ENCODE measurements at regions not wholly inside any gene's neighbourhood (a gene's known extent, or its start where the extent isn't known, plus 50 kb on each side); places are given as distances from the start of the nearest gene placed in this dataset.

- TF ChIP-seq ELF1 (IDR thresholded peaks at IDR 0.05) (no peak), RCOR1 (IDR thresholded peaks at IDR 0.05; ENCODE audit: low read length) (no peak)
These were observed 176.9 kb upstream of the SLC39A10 start (continued) for GRCh38 chr2:195480121-195480520.

DNA sequence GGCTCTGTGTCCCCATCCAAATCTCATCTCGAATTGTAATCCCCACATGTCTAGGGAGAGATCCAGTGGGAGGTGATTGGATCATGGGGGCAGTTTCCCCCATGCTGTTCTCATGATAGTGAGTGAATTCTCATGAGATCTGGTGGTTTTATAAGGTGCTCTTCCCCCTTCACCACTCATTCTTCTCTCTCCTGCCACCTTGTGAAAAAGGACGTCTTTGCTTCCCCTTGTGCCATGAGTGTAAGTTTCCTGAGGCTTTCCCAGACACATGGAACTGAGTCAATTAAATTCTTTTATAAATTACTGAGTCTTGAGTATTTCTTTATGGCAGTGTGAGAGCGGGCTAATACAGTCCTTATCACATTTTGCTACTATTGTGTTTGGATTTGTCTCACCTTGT is 177.6 kb upstream of the SLC39A10 start:
- H3K9me3 ChIP-seq: no peaks in the 10 kb centered on the region
- ChIA-PET POLR2A (no interaction called here), CTCF (no interaction called here)
- H3K9me2 ChIP-seq: no peaks in the 10 kb centered on the region
- no peak overlapping the region for H3K9ac ChIP-seq
- TF ChIP-seq SMC3 (IDR thresholded peaks at IDR 0.05; ENCODE audit: low read depth, low read length) (no peak), FOXM1 (IDR thresholded peaks at IDR 0.05; ENCODE audit: low read depth) (no peak), GABPA (IDR thresholded peaks at IDR 0.05; ENCODE audit: low read depth) (no peak), FOSL2 (IDR thresholded peaks at IDR 0.05; ENCODE audit: borderline replicate concordance, low read depth) (no peak), SIN3A (IDR thresholded peaks at IDR 0.05; ENCODE audit: borderline replicate concordance, low read depth, low read length) (no peak), RAD21 (IDR thresholded peaks at IDR 0.05; ENCODE audit: low read length) (no peak), ELF1 (IDR thresholded peaks at IDR 0.05) (no peak), RXRA (IDR thresholded peaks at IDR 0.05; ENCODE audit: borderline replicate concordance, low read depth) (no peak), MEF2A (IDR thresholded peaks at IDR 0.05; ENCODE audit: borderline replicate concordance, low read depth) (no peak), CHD2 (IDR thresholded peaks at IDR 0.05; ENCODE audit: low read length, partially characterized antibody) (no peak), POLR2AphosphoS5 (IDR thresholded peaks at IDR 0.05; ENCODE audit: low read depth, low read length) (no peak), NRF1 (IDR thresholded peaks at IDR 0.05; ENCODE audit: low read depth, low read length) (no peak), RCOR1 (IDR thresholded peaks at IDR 0.05; ENCODE audit: low read length) (no peak), NFIC (IDR thresholded peaks at IDR 0.05; ENCODE audit: borderline replicate concordance) (no peak)
- TF ChIP-seq, protein P1, sequence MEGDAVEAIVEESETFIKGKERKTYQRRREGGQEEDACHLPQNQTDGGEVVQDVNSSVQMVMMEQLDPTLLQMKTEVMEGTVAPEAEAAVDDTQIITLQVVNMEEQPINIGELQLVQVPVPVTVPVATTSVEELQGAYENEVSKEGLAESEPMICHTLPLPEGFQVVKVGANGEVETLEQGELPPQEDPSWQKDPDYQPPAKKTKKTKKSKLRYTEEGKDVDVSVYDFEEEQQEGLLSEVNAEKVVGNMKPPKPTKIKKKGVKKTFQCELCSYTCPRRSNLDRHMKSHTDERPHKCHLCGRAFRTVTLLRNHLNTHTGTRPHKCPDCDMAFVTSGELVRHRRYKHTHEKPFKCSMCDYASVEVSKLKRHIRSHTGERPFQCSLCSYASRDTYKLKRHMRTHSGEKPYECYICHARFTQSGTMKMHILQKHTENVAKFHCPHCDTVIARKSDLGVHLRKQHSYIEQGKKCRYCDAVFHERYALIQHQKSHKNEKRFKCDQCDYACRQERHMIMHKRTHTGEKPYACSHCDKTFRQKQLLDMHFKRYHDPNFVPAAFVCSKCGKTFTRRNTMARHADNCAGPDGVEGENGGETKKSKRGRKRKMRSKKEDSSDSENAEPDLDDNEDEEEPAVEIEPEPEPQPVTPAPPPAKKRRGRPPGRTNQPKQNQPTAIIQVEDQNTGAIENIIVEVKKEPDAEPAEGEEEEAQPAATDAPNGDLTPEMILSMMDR (IDR thresholded peaks at IDR 0.05): no peak
- TF ChIP-seq, protein P2, sequence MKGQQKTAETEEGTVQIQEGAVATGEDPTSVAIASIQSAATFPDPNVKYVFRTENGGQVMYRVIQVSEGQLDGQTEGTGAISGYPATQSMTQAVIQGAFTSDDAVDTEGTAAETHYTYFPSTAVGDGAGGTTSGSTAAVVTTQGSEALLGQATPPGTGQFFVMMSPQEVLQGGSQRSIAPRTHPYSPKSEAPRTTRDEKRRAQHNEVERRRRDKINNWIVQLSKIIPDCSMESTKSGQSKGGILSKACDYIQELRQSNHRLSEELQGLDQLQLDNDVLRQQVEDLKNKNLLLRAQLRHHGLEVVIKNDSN (IDR thresholded peaks at IDR 0.05; ENCODE audit: borderline replicate concordance, low read depth): no peak
- H3K36me3 ChIP-seq (replicated peaks in 1 of 2; ENCODE audit: control insufficient read depth in 1 of 2, insufficient read depth in 2 of 2, low read length in 1 of 2): no peaks in the 10 kb centered on the region
- no peak for DNase-seq
- peaks cover 20% of the 10 kb centered on the region for H3F3A ChIP-seq (replicated peaks; ENCODE audit: insufficient read depth)
- no peak overlapping the region for H3K4me2 ChIP-seq
- 84% methylated on average over 3 of the region's 3 CpGs for WGBS (ENCODE audit: low lambda C conversion rate)
- H3K4me1 ChIP-seq (ENCODE audit: control insufficient read depth in 1 of 2, insufficient read depth in 2 of 2, low read depth in 1 of 2, low read length in 1 of 2): peaks cover 0 to 2% of the 10 kb centered on the region in 2 experiments; a peak in 1 of 4 replicates
- H3K4me3 ChIP-seq (ENCODE audit: low read depth in 2 of 2, low read length in 1 of 2): no peak overlapping the region
- no peaks in the 10 kb centered on the region for H3K79me2 ChIP-seq (ENCODE audit: insufficient read depth)
- H4K20me1 ChIP-seq (ENCODE audit: insufficient read depth): no peaks in the 10 kb centered on the region; the same call in 1 of the 2 replicates
- H2AFZ ChIP-seq (ENCODE audit: low read depth): no peak overlapping the region
- no peak overlapping the region for H3K27ac ChIP-seq (ENCODE audit: low read depth in 2 of 2, low read length in 1 of 2)
- no peaks in the 10 kb centered on the region for H3K27me3 ChIP-seq (ENCODE audit: insufficient read depth)

- Histone ChIP-seq H3K79me2 (ENCODE audit: insufficient read depth) (no peaks in the 10 kb centered on the region), H3K4me3 (ENCODE audit: low read depth in 2 of 2, low read length in 1 of 2) (no peak overlapping the region), H3K36me3 (replicated peaks in 1 of 2; ENCODE audit: control insufficient read depth in 1 of 2, insufficient read depth in 2 of 2, low read length in 1 of 2) (no peaks in the 10 kb centered on the region), H3K9me2 (no peaks in the 10 kb centered on the region), H2AFZ (ENCODE audit: low read depth) (no peak overlapping the region), H3K27me3 (ENCODE audit: insufficient read depth) (no peaks in the 10 kb centered on the region), H3K9ac (no peak overlapping the region), H4K20me1 (ENCODE audit: insufficient read depth) (no peaks in the 10 kb centered on the region; the same call in 1 of the 2 replicates), H3K4me2 (0 out of 2 replicates have a peak overlapping the region, but pooled peaks have one; percentile 17), H3K27ac (ENCODE audit: low read depth in 2 of 2, low read length in 1 of 2) (peak overlapping the region; percentile 59 to 77; a peak in 3 of 4 replicates), H3F3A (replicated peaks; ENCODE audit: insufficient read depth) (peaks cover 20% of the 10 kb centered on the region), H3K9me3 (no peaks in the 10 kb centered on the region), H3K4me1 (ENCODE audit: control insufficient read depth in 1 of 2, insufficient read depth in 2 of 2, low read depth in 1 of 2, low read length in 1 of 2) (peaks cover 0 to 2% of the 10 kb centered on the region in 2 experiments; a peak in 1 of 4 replicates)
- ChIA-PET POLR2A (no interaction called here), CTCF (no interaction called here)
- no peak for DNase-seq
- TF ChIP-seq SMC3 (IDR thresholded peaks at IDR 0.05; ENCODE audit: low read depth, low read length) (no peak), ZBTB33 (IDR thresholded peaks at IDR 0.05; ENCODE audit: borderline replicate concordance, low read depth) (no peak), RAD21 (IDR thresholded peaks at IDR 0.05; ENCODE audit: low read length) (no peak), RCOR1 (IDR thresholded peaks at IDR 0.05; ENCODE audit: low read length) (no peak), GATA2 (CRISPR knock-in tag; IDR thresholded peaks at IDR 0.05) (no peak), ELF1 (IDR thresholded peaks at IDR 0.05) (no peak), NFIC (IDR thresholded peaks at IDR 0.05; ENCODE audit: borderline replicate concordance) (no peak), EZH2phosphoT487 (IDR thresholded peaks at IDR 0.05; ENCODE audit: borderline replicate concordance, low read depth) (no peak)
- TF ChIP-seq, protein P3, sequence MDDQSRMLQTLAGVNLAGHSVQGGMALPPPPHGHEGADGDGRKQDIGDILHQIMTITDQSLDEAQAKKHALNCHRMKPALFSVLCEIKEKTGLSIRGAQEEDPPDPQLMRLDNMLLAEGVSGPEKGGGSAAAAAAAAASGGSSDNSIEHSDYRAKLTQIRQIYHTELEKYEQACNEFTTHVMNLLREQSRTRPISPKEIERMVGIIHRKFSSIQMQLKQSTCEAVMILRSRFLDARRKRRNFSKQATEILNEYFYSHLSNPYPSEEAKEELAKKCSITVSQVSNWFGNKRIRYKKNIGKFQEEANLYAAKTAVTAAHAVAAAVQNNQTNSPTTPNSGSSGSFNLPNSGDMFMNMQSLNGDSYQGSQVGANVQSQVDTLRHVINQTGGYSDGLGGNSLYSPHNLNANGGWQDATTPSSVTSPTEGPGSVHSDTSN (IDR thresholded peaks at IDR 0.05): no peak
- TF ChIP-seq, protein P4, sequence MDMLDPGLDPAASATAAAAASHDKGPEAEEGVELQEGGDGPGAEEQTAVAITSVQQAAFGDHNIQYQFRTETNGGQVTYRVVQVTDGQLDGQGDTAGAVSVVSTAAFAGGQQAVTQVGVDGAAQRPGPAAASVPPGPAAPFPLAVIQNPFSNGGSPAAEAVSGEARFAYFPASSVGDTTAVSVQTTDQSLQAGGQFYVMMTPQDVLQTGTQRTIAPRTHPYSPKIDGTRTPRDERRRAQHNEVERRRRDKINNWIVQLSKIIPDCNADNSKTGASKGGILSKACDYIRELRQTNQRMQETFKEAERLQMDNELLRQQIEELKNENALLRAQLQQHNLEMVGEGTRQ (IDR thresholded peaks at IDR 0.05; ENCODE audit: borderline replicate concordance, low read depth, low read length): no peak
These were observed 179.0 kb upstream of the SLC39A10 start for GRCh38 chr2:195477996-195478382.
